RWPE2 (cell line): ENCODE measurements at regions not wholly inside any gene's neighbourhood (a gene's known extent, or its start where the extent isn't known, plus 50 kb on each side); places are given as distances from the start of the nearest gene placed in this dataset.

Experiments
- ATAC-seq: fragments of 200-7000 bp; cut with Tn5 transposase; 3 replicates; pipeline ENCODE4 v1.9.1; 2021; ENCODE audit warnings: low read depth
- DNase-seq: peaks from one replicate; pipeline ENCODE4 v3.0.0-alpha.2; 2020; ENCODE audit warnings: low spot score
- H3K27ac ChIP-seq: fragments of 450-650 bp; 2 replicates; pipeline ENCODE4 v1.5.1; 2017; ENCODE audit warnings: mild to moderate bottlenecking; ENCODE audit not compliant: poor library complexity, severe bottlenecking
- H3K27me3 ChIP-seq: fragments of 250-450 bp; sonication (Bioruptor Pico); 2 replicates; pipeline ENCODE4 v1.5.1; 2021; ENCODE audit warnings: mild to moderate bottlenecking, moderate library complexity; ENCODE audit not compliant: insufficient read depth, poor library complexity, severe bottlenecking
- H3K36me3 ChIP-seq: fragments of 250-450 bp; sonication (Bioruptor Pico); 2 replicates; pipeline ENCODE4 v1.5.1; 2020; ENCODE audit warnings: low read depth, mild to moderate bottlenecking, moderate library complexity
- H3K4me1 ChIP-seq: fragments of 250-450 bp; sonication (Bioruptor Pico); 2 replicates; pipeline ENCODE4 v1.5.1; 2021; ENCODE audit warnings: mild to moderate bottlenecking, moderate library complexity; ENCODE audit not compliant: insufficient read depth, poor library complexity, severe bottlenecking
- H3K4me3 ChIP-seq: fragments of 250-450 bp; sonication (Bioruptor Pico); 2 replicates; pipeline ENCODE4 v1.5.1; 2021; ENCODE audit warnings: mild to moderate bottlenecking, moderate library complexity; ENCODE audit not compliant: severe bottlenecking
- H3K9me3 ChIP-seq: fragments of 250-450 bp; sonication (Bioruptor Pico); 2 replicates; pipeline ENCODE4 v1.5.1; 2021; ENCODE audit warnings: mild to moderate bottlenecking, moderate library complexity; ENCODE audit not compliant: severe bottlenecking
- CTCF ChIP-seq: fragments of 450-650 bp; IDR thresholded peaks from one replicate; pipeline ENCODE4 v1.5.1; 2017; ENCODE audit warnings: mild to moderate bottlenecking, moderate library complexity; ENCODE audit not compliant: poor library complexity, severe bottlenecking

- Histone ChIP-seq H3K36me3 (no peaks in the 10 kb centered on the region), H3K27ac (peak overlapping the region; percentile 100), H3K4me3 (no peak overlapping the region), H3K4me1 (peaks cover 25% of the 10 kb centered on the region), H3K9me3 (no peaks in the 10 kb centered on the region), H3K27me3 (no peaks in the 10 kb centered on the region)
- TF ChIP-seq CTCF = no peak
- ATAC-seq (no peak), DNase-seq (no peak)
Observed at GRCh38 chr2:207260947-207261346, 95.2 kb upstream of the KLF7 start.

GRCh38 chr2:207264310-207264709 lies 98.6 kb upstream of the KLF7 start:
- Histone ChIP-seq H3K27ac (no peak overlapping the region), H3K27me3 (no peaks in the 10 kb centered on the region), H3K4me1 (peaks cover 4% of the 10 kb centered on the region), H3K36me3 (no peaks in the 10 kb centered on the region), H3K4me3 (no peak overlapping the region), H3K9me3 (no peaks in the 10 kb centered on the region)
- DNase-seq (no peak), ATAC-seq (no peak)
- TF ChIP-seq CTCF = no peak

GRCh38 chr2:207265332-207265731 lies 99.6 kb upstream of the KLF7 start:
- DNase-seq (no peak), ATAC-seq (no peak)
- Histone ChIP-seq H3K27ac (no peak overlapping the region), H3K36me3 (no peaks in the 10 kb centered on the region), H3K9me3 (no peaks in the 10 kb centered on the region), H3K27me3 (no peaks in the 10 kb centered on the region), H3K4me1 (no peaks in the 10 kb centered on the region), H3K4me3 (no peak overlapping the region)
- TF ChIP-seq CTCF = no peak

GRCh38 chr2:207265869-207266268 lies 100.1 kb upstream of the KLF7 start:
- H3K27me3 ChIP-seq = no peaks in the 10 kb centered on the region
- no peak for TF ChIP-seq CTCF
- no peaks in the 10 kb centered on the region for H3K36me3 ChIP-seq
- H3K4me3 ChIP-seq = no peak overlapping the region
- no peaks in the 10 kb centered on the region for H3K9me3 ChIP-seq
- DNase-seq = no peak
- no peak for ATAC-seq
- no peaks in the 10 kb centered on the region for H3K4me1 ChIP-seq
- no peak overlapping the region for H3K27ac ChIP-seq

GRCh38 chr2:207266648-207267047 lies 100.9 kb upstream of the KLF7 start:
- Histone ChIP-seq H3K27ac (no peak overlapping the region), H3K27me3 (no peaks in the 10 kb centered on the region), H3K4me1 (no peaks in the 10 kb centered on the region), H3K9me3 (no peaks in the 10 kb centered on the region), H3K36me3 (no peaks in the 10 kb centered on the region), H3K4me3 (no peak overlapping the region)
- ATAC-seq (no peak), DNase-seq (no peak)
- no peak for TF ChIP-seq CTCF
